ENCODE measurements at regions not wholly inside any gene's neighbourhood (a gene's known extent, or its start where the extent isn't known, plus 50 kb on each side); places are given as distances from the start of the nearest gene placed in this dataset.

GRCh38 chr4:96955226-96955625 is 1115.3 kb downstream of the PDHA2 start:
- no peak overlapping the region for H3K27ac ChIP-seq
- no peak for TF ChIP-seq CTCF (conservative IDR thresholded peaks at IDR 0.05)

- TF ChIP-seq CTCF (conservative IDR thresholded peaks at IDR 0.05) = no peak
- no peak overlapping the region for H3K27ac ChIP-seq
Measured at GRCh38 chr4:96955691-96956090, 1115.8 kb downstream of the PDHA2 start.

DNA sequence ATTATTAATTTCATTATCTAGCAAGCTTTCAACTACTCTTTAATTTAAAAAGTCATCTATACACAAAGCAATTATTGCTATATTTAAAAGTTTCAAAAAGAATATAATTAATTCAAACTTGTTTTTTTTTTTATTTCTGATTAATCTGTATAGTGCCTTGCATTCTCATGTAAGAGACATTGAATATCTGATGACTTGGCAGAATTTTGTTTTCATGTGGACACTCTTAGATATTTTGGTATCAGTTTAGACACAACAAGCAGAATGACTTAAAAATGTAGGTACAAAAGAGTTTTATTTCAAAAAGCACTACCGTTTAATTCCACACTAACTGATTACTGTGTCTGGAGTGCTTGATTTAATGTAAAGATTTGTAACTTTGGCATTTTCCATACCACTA is 1129.6 kb downstream of the PDHA2 start:
- no peak overlapping the region for H3K27ac ChIP-seq
- TF ChIP-seq CTCF (conservative IDR thresholded peaks at IDR 0.05) = no peak

GRCh38 chr4:96972920-96973319 is 1133.0 kb downstream of the PDHA2 start:
- TF ChIP-seq CTCF (conservative IDR thresholded peaks at IDR 0.05) = no peak
- H3K27ac ChIP-seq = no peak overlapping the region

GRCh38 chr4:96974295-96974694 is 1134.4 kb downstream of the PDHA2 start:
- H3K27ac ChIP-seq = no peak overlapping the region

GRCh38 chr4:96983830-96984229 is 1143.9 kb downstream of the PDHA2 start:
- H3K27ac ChIP-seq = no peak overlapping the region
- TF ChIP-seq CTCF (conservative IDR thresholded peaks at IDR 0.05) = no peak

More at GRCh38 chr4:96974295-96974694, 1134.4 kb downstream of the PDHA2 start:
- TF ChIP-seq CTCF (conservative IDR thresholded peaks at IDR 0.05) = peak; percentile 56

- H3K27ac ChIP-seq = no peak overlapping the region
- TF ChIP-seq CTCF (conservative IDR thresholded peaks at IDR 0.05) = no peak
Measured at GRCh38 chr4:96986816-96987215, 1146.9 kb downstream of the PDHA2 start.

DNA sequence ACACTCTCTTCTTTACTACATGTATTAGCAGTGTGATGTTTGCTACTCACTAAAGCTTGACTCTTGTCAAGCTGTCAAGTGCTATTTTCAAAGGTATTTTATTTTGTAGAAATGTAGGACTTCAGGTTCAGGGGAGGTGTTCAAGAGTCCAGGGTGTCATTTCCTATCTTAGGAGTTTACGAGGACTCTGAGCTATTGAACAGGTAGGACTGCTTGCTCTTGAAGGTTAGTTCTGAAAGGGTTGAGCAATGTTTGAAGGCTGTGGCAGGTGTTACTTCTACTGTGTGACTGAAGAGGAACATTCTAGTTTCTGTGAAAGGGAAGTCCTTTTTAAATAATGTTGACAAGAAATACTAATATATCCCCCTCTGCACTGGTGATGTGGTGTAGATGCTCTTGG is 1151.2 kb downstream of the PDHA2 start:
- TF ChIP-seq CTCF (conservative IDR thresholded peaks at IDR 0.05) = no peak
- H3K27ac ChIP-seq = no peak overlapping the region
